GM19468 (cell line): ENCODE measurements at regions not wholly inside any gene's neighbourhood (a gene's known extent, or its start where the extent isn't known, plus 50 kb on each side); places are given as distances from the start of the nearest gene placed in this dataset.

Source experiments
- ATAC-seq: cut with Tn5 transposase; IDR thresholded peaks from one replicate; pipeline ENCODE4 v1.9.1; 2021; ENCODE audit warnings: mild to moderate bottlenecking, moderate library complexity, moderate number of reproducible peaks; ENCODE audit not compliant: unreplicated experiment; ENCODE audit errors: extremely low read depth

DNA sequence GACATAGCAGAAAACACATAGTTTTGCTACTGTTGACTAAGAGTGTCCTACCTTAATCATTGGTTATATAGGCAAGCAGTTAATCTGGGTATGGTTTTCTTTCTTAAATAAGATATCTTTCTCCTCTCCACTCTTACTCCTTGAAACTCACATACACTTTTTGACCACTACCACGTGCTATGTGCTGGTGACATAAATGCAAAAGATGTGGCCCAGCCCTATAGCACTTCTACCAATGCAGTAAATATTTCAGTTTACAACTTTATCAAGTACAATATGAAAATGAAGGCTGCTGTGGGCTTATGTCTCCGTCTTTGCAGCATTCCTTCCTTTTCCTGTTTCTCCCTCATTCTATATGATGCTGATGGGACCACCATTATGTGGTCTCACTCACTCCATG lies 410.2 kb upstream of the CFAP20DC start:
- ATAC-seq = no peak

DNA sequence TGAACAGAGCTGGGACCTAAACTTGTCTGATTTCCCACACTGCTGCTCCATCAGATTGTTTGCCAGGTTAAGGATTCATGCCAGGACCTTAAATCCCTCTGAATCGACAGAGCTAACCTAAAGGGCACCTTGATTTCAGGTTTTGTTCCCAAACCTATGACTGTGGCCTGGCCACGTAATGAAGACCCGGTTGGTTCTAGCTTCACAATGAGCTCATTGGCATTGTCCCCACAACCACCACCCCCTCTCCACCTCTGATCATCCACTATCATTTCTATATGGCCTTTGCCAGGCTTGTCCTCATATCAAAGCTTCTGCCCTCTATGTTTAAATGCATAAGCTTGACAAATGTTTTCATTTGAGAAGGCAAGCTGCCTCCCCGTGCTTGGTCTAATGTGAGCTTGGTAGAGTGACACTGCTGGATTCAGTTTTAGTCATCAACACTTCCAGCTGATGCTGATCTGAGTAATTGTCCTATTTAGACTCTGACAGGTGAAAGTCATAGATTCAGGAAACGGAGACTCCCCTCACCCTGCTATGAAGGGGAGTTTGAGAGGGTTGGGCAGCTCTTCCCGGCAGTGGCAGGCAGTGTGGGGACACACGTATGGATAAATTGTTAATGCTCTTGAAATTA lies 407.1 kb upstream of the CFAP20DC start:
- ATAC-seq = peak; percentile 91

DNA sequence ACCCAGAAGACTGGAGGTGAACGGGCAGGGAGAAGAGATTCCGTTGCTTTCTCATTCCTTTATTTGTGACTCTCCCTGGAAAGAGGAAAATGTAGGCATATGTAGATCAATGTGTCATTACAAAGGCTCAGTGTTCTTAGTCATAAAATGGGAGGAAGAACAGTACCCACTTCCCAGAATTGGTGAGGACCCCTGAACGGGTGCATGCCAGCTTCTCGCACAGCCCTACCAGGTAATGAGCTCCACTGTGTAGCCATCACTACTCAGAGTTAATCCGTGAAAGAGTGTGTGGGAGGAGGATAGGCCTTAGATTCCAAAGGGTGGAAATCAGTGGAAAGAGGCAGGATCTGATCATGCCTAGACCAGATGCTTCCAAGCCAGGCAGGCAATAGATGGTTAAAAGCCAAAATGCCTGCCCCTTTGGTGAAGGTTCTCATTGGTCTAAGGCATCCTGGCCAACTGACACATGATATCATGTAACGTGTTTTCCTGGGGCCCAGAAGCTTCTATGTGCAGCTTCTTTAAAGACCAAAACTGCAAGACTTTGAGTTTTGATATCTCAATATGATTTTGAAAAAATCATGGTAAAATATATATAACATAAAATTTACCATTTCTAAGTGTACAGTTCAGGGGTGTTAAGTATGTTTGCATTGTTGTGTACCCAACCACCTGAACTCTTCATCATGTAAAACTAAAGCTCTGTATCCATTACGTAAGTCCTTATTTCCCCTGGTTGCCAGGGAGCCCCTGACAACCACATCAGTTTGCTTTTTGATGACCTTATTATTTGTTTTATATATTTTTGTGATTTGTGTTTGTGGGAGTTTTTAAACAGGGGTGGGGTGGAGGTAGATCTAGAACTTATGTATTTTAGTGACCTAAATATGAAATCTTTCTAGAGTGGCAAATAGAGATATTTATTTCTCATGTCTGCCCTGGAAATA lies 402.2 kb upstream of the CFAP20DC start:
- ATAC-seq = no peak

DNA sequence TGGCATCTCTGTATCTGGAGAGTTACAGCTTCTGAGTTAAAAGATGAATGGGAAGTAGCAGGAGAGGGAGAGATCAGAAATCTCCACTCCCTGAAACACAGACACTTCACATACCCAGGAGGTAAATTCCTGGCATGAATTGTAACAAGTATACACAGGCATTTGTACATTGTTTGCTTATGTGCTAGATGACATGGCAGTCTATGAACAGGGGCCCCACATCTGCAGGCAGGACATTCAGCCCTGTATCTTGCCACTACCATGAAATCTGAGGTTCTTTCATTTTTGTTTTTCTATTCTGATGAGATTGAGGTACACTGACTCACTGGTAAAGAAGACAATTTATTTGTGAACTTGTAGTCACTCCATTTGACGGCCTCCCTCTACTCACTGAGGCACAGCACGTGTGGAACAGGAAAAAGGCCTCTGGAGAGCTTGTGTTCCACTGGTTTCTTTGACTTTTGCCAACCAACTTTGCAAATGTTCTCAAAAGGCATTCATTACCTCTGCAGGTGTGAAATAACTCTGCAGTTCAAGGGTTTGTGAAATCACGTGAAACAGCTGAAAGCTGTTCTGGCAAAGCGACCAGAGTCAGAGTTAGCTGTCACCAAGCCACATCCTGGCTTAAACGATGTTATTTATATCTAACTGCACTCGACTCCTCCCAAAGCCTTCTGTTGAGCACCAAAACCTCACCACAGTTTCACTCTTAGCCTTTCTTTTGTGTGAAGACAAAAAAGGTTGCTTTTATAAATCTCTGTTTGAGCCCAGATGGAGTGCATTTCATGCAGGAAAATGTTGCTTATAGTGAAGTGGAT lies 401.3 kb upstream of the CFAP20DC start:
- peak; percentile 92 for ATAC-seq

DNA sequence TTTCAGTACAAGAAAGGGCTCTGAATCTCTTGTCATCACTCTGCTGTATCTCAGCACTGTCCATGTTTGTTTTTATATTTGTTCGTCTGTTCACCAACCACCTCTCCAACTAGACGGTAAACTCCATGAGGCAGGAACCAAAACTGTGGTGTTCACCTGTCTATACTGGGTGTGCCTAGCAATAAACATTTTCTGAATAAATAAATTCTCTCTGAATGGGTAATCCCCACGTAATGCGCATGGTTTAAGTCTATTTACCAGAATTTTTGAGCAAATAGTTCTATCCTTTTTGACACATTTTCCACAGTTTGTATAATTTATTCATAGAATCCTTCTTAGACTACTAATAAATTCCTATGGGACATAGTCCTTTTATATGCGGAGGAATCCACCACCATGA lies 400.6 kb upstream of the CFAP20DC start:
- ATAC-seq = no peak

DNA sequence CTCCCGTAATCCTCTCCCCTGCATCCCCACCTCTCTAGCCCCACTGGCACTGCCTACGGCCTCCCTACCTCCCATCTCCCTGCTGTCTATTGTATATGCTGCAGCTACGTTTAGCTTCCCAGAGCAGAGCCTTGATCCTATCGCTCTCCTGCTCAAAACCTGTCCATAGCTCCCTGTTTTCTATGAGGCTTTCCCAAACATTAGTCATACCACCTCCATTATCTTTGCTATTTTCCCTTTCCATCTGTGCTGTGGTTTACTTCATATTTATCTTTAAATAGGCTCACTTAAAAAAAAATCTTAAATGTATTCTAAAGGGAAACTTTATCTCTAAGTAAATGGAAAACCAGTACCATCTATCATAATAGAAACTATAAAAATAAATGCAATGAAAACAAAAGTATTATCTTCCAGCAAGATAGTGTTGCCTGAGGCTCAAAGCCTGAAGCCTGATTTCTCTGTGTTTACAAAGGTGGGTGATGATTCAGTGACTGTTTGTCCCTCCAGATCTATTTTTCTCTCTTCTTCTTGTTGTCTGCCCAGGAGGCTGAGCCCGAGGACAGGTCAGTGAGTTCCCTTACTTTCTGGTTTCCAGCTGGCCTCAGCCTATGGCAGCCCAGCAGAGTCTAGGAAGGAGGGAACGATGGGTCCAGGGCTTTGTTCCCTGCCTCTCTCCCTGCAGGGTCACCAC lies 397.1 kb upstream of the CFAP20DC start:
- no peak for ATAC-seq

DNA sequence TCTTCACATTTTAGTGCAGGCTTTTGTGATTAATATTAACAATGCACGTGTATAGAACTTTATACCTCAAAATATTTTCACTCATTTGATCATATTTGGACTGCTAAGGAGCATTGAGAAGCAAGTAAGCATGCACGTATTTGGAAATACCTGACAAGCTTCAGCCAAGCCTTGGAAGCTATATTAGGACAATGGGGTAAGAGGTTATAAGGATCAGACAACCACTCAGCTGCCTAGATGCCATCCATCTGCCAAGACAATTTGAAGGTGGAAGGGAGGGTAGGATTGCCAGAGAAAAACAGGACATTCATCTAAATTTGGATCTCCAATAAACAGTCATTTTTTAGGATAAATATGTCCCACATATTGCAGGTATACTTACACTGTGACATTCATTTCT lies 394.9 kb upstream of the CFAP20DC start:
- no peak for ATAC-seq

DNA sequence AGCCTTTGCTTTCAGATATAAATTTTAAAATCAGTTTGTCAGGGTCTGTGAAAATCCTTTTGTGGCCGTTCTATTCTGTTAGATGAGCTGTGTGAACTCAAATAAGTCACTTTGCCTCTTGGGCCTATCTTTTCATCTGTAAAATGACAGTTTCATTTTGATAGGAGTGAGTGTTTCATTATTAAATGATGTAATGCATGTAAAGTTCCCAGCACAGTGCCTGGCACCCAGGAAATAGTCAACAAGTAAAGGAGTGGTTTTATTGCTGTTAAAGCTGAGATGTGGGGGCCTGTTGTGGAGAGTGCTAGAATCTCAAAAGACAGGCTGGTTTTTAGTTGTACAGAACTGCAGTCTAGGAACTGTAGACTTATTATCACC lies 394.5 kb upstream of the CFAP20DC start:
- no peak for ATAC-seq

DNA sequence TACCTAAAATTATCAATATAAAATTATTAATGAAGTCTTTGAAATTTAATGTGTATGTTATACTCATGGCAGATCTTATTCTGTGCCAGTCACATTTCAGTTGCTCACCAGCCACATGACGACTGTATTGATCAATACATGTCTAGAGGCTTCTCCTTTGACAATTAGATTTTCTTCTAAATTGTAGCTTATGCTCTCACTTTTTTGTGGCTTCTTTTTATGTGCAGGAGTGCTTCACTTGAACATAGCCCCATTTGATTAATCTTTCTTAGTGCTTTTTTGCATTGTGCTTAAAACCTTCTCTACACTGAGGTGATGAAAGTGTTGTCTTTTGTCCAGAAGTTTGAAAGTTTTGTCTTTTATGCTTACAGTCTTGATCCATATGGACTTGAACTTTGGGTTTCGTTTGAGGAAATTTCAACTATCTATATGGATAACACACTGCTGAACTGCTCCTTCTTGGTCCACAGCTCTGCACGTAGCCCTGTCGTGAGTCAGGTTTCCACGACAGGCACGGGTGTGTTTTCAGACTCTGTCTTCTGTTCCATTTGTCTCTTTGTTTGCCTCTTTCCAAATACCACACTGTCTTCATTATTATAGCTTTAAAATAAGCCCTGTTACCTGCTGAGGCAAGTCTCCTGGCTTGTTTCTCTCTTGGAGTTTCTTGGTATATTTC lies 393.9 kb upstream of the CFAP20DC start:
- no peak for ATAC-seq

DNA sequence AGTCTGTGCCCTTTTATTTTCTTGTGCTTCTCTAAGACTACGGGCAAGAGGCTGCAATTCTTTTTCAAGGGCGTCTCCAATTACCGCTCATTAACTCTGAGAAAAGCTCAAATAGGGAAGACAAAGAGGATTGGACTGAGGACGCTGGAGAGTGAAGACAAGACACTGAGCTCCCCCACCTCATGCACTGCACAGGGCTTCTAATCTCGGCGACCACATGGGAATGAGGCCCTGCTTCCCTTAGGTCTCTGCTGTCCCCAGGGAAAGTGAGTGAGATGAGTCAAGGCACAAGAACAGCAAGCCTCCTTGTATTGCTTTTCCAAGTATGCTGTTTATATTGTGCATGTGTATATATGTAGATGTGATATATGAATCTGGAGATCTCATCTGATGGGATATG lies 392.2 kb upstream of the CFAP20DC start:
- no peak for ATAC-seq

DNA sequence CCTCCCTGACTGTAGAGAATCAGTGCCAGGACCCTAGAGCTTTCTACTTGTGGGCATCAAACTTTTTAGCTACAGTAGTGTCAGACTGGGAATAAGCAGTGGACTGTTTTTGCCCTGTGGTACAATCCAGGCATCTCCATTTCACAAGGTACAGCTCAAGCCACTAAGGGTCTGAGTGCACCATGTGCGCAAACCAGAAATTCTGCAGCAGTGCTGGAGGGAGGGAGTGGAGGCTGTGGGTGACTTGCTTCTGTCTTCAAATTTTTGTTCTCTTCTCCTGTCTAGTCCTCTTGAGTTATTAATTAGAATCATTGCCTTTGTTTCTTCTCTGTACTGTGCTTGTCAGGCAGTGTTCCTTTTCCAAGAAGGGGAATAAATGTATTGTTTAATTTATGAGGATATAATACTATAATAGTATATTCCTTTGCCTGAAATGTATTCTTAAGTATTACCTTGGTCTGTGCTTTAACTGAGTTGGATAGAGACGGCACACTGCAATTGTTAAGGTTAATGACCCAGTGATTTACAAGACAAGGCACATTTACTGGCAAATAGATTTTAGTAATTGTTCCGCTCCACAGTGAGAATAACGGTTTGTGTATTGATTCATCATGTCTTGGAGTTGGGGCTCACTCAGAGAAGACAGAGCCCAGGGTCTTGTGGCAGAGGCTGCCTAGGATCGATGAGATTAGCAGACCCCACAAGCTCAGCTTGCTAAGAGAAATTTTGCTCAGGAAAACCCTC lies 390.6 kb upstream of the CFAP20DC start:
- ATAC-seq = no peak

DNA sequence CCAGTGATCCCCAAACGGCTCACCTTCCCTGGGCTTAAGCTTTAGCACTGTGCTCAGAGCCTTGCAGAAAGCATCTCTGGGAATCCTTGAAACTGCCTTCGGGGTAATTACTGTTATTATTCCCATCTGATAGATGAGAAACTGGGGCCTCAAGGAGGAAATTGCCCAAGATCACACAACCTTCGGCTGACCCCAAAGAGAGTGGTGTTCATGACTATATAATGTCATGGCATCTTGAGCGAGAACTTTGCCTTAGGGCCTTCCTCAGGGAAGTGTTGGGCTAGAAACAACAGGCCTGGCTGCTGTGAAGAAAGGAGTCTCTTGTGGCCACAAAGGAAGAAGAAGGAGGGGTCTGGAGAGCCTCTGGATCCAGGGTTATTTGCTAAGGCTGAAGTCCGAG lies 388.7 kb upstream of the CFAP20DC start:
- no peak for ATAC-seq

DNA sequence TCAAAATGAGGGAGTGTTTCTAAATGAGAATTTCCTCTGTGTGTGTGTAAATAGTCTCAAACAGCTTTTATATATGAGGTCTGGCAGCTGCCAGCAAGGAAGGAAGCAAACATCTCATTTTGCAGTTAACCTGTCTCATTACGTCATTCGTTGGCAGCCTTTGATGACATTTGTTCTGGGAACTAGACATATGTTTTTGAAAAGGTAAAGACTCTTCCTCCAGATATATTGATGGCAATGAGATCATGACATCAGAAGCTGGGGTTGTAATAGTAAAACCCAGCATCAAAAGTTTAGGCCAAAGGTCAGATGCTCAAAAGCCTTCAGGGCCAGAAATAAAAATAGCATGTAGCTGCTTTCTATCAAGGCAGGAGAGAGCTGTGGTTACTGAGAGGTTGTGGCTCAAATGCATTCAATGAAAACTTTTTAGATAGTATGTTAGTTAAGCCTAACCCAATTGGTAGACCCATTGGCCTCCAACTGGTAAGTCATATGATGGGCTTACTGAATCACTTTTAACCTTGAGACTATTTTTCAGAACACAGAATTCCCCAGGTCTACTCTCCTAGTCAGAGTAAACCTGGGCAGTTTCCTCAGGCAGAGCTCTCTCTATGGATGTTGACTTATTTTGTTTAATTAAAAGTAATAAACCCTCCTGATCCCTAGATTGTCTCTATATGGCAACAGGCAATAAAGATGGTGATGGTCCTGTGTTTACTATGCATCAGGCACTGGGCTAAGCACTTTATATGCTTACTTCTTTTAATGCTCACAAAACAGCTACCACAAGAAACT lies 386.5 kb upstream of the CFAP20DC start:
- ATAC-seq = no peak

DNA sequence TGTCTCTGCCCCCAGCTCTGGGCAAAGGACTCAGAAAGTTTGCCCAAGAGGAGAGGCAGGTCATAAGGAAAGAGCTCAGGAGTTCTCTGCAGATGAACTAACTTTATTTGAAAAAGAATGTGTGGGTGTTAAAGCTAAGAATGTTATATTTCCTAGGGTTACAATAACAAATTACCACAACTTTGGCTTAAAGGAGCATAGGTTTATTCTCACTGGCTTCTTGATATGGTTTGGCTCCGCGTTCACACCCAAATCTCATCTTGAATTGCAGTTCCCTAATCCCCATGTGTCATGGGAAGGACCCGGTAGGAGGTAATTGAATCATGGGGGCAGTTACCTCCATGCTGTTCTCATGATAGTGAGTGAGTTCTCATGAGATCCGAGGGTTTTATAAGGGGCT lies 383.7 kb upstream of the CFAP20DC start:
- no peak for ATAC-seq

DNA sequence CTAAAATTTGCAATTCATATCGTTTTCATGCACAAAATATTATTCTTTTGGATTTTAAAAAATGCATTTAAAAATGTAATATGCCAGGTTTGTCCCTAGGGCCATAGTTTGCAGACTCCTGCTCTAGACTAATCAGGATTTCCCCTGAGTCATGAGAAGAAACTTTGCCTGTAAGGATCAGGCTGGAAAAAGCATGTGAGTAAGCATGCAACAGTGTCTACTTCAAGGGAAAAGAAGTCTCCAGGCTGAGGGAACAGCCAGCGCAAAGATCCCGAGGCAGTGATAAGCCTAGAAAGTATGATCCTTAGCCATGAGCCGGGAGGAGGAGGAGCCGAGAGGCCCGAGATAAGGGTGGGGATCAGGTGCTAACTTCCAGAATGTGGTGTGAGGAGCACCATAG lies 382.8 kb upstream of the CFAP20DC start:
- ATAC-seq = no peak

DNA sequence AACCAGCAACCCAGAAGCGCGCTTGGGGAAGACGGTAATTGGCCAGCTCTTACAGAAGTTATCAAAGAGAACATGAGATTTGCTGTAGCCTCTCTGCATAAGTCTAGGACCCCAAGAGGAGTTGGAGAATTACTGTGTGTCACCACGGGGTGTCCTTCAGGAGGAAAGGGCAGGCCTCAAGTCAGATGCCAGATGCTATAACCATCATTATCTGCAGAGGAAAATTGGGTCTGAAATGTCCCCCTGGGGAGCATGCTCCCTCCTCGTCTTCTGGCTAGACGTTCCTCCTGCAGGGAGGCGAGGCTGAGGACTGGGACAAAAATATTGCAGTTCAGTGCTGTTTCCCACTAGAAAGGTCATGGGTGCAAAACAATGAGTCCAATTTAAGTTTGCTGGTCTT lies 380.5 kb upstream of the CFAP20DC start:
- ATAC-seq = no peak

DNA sequence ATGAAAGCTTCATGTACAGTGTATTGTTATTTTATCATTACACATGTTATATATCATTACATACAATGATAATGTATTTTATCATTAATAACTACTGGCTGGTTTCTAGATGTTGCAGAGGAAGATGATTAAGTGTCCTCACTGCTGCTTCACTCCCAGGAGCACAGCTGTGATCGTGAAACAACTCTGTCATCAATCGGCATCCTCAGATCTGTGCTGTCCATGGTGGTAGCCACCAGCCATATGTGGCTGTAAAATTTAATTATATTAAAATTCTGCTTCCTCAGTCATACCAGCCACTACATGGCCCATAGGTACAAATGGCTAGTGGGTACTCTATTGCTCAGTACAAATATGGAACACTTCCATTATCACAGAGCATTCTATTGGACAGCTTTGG lies 379.4 kb upstream of the CFAP20DC start:
- ATAC-seq = no peak

DNA sequence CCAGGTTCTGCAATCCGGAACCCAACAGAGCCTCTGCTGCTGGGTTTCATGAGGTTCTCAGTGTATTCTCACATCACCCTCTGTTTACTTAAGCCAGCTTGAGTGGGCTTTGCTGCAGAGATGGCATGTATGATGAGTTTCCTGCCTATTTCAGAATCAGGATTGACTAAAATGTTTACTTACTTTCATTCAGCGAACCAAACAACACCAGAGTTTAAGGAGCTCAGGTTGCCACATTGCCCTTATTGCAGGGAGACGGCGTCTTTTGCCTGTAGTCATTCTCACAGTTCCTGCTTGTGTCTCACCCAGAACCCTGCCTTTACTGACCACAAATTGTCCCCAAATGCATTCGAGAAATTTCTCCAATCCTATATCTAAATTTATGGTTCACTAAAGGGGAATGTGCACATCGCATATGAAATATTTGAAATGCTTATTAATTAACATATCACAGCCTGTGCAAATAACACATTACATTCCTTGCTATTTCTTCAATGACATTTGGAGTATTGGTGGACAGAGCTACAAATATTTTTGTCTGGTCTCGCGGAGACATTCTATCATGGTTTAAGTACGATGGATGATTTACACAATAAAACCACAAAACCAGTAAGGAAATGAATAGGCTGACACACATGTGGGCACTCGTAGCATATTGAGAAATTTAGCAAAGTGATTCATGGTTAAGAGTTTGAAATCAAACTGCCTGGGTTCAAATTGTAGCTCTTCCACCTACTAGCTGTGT lies 377.2 kb upstream of the CFAP20DC start:
- no peak for ATAC-seq
